GM04504 (cell line): ENCODE measurements at regions not wholly inside any gene's neighbourhood (a gene's known extent, or its start where the extent isn't known, plus 50 kb on each side); places are given as distances from the start of the nearest gene placed in this dataset.
A peak's percentile ranks its signal among the peaks of the same experiment; 100 is the strongest.

Experiments
- DNase-seq: peaks from one replicate; pipeline ENCODE4 v3.0.0-alpha.2; 2012; ENCODE audit warnings: low read depth

DNA sequence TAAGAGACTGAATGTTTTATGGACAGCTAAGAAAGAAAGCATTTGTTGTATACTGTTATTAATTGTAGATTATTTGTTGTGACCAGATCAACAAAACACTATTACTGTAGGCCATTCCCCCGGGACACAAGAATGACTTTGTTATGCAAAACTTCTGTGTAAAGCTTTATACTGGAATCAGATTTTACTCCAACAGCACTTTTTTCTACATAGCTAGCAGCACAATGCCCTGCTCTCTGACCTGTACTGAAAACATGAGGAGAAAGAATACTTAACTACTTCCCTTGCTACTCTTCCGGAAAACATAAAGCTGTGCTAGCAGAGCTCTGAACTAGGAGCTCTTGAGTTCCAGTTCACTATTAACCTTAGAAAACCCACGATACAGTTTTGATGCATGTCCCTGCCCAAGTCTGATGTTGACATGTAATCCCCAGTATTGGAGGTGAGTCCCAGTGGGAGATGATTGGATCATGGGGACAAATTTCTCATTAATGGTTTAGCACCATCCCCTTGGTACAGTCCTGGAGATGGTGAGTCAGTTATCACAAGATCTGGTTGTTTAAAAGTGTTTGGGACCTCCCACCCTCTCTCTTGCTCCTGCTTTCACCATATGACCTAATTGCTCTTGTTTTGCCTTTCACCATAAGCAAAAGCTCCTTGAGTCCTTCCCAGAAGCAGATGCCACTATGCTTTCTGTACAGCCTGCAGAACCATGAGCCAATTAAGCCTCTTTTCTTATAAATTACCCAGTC, 601.1 kb upstream of the PIK3C3 start:
- DNase-seq: no peak

DNA sequence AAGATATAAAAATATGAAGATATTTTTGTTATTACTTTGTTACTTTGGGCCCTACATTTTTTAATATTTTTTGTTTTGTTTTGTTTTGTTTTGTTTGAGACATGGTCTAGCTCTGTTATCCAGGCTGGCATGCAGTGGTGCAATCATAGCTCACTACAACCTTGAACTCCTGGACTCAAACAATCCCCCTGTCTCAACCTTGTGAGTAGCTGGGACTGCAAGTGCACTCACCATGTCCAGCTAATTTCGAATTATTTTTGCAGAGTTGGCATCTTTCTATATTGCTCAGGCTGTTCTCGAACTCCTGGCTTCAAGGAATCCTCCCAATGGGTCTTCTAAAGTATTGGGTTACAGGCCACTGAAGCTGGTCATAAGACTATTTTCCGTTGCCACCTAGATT, 603.6 kb upstream of the PIK3C3 start:
- no peak for DNase-seq

DNA sequence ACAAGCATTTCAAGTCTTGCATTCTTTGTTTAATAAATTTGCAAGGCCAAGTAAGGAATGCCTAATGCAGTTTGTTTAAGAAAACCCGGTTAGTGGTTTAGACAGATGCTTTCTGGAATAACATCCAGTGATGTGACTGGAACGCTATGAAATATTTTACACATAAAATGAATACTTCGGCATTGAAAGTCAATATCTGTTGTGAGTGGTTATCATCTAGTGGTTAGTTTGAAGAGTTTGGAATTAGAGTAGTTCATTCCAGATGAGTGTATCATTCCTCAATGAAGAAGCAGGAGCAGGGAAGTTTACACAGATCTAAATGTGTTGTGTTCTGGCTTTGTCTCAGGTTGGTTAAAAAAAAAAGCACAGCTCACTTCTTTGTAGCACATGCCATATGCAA, 608.0 kb upstream of the PIK3C3 start:
- DNase-seq: peak; percentile 41

DNA sequence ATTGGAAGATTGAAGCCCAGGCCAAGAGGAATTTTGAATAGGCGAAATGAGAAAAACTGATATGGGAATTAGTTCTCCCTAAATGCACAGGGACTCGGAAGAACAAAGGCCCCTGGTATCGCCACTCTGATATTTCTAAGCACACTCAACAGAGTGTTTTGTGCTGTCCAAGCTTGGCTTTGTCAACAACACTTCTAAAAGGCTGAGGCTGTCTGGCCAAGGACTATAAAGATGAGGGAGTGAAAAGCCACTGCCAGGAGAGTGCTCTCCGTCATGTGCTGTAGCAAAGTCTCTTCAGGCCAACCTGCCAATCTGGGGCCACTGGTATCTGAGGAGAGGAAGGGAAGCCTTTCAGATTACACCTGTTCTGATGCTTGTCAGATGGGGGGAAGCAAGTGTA, 611.2 kb upstream of the PIK3C3 start:
- DNase-seq: no peak

DNA sequence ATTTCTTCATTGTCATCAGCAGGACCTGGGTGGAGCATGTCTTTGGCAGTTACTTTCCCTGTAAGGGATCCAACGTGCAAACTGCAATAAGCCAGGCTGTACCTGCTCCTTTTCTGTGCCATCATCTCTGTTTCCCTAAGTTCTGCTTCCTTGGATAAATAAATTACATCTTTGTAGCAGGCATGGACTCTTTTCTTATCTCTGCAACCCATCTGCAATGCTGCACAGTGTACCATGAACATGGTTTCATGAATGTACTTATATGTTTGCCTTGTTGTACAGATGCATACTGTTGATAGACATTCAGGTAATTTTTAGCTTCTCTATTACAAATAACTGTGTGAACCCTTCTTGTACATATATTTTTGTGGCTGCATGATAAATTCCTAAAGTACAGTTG, 616.7 kb upstream of the PIK3C3 start:
- DNase-seq: no peak

DNA sequence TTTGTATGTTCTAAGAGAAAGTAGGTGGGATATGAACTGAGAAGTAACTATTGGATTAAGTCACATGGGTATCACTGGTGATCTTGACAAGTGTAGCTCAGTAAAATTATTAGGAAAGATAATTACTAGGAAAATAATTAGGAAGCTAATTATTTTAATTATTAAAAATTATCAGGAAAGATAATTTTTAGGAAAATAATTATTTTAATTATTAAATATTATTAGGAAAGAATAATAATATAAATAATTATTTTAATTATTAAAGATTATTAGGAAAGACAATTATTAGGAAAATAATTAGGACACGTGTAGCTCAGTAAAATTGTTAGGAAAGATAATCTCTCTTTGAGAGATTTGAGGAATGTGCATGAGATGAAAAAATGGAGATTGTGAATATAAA, 623.4 kb upstream of the PIK3C3 start:
- no peak for DNase-seq

DNA sequence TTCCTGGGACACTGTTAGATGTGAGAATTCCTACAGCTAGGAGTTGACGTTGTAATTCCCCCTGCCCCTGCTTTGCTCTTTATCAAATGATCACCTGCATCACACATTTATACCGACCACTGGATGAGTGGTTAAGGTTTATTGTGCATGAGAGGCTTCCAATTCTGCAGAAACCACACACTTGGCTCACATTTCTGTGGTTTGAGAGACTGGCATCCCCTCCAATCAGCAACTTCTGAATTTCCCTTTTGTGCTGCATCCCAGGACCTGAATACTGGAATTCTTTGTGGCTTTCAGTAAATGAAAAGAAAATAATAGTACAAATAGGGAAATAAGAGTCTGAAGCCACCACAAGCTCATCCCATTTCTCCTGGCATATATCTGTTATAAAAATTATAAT, 628.7 kb upstream of the PIK3C3 start:
- DNase-seq: peak; percentile 35

DNA sequence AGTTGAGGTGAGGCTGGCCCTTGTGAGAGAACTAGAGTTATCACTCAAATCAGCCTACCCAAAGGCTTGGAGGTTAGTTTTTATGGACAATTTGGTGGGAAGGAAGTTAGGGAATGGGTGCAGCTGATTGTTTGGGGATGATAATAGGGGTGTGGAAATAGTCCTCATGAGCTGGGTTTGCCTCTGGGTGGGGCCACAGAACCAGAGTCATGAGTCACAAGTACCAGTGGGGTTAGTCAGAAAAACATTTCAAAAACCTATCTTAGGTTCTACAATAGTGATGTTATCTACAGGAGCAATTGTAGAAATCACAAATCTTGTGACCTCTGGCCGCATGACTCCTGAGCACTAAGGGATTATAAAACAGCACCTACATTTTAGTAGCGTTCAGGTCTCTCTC, 630.1 kb upstream of the PIK3C3 start:
- no peak for DNase-seq

DNA sequence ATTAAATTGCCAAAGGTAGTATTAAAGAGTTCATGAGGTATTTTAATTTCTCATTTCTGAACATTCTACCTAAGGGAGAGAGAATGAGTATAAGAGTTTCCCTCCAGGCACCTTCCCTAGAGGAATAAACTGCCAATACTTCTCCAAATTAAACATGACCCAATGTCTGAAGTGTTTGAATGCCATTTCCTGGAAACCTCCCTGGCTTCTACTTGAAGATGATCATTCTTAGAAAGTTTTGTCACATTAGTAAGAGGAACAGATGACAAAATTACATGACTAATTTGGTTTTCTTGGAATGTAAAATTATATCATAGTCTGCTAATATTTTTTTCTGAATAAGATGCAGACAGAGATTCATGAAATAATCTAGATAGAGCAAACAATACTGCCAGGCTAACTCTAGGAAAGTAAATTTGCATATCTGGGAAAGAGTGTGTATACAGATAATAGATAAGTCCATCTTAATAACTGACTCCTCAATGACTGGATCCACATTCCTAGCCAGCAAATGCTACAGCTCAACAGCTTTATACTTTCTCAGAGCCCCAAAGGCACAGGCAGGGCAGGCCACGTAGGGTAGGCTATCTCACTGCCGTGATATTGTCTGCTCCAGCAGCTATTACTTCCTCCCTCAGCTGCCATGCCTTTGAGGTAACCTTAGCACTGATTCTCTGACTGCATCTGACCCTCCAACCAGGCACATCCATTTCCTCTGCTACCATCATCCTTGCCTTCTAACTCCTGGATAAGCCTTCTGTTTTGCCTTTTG, 630.8 kb upstream of the PIK3C3 start:
- no peak for DNase-seq

DNA sequence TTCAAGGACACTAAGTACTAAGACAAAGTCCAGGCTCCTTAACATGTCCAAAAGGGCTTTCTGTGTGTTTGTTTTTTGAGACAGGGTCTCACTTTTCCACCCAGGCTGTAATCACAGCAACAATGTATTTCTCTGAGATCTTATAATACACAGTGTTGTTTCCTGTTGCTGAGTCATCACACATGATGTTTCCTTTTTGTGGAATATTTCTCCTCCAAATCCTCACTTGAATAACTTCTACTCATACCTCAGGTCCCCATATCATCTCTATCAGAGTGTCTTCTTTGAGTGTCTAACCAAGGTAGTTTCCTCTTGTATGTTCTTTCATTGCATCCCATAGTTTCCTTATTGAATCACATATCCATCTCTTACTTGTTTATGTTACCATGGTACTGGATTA, 632.0 kb upstream of the PIK3C3 start:
- DNase-seq: no peak

DNA sequence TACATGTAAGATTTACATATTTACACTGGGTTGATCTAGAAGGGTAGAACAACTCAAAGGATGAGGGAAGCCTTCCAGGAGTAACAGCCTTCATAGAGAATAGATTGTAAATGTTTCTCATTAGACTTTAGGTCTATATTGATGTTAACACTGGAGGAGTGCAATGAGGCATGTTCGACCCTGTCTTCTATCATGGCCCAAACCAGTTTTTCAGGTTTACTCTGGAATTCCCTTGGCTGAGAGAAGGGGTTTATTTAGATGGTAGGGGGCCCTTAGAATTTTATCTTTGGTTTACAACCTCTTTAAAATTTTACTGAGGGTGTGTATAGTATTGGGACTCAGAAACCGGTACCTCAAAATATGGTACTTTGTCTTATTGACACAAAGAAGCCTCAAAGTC, 634.9 kb upstream of the PIK3C3 start:
- no peak for DNase-seq

DNA sequence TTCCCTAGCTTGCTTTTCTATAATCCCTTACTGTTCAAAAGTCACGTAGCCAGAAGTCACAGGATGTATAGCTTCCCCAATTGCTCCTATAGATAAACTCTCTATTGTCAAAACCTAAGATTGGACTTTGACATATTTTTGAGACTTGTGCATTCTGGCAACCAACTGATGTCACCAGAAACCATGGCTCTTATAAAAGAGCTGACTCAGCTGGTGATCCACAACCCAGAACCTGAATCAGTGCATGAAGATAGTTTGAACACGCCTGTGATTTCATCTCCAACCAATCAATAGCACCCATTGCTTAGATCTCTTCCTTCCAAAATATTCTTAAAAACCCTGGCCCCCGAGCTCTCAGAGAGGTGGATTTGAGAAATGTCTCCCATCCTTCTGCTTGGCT, 639.9 kb upstream of the PIK3C3 start:
- DNase-seq: no peak

DNA sequence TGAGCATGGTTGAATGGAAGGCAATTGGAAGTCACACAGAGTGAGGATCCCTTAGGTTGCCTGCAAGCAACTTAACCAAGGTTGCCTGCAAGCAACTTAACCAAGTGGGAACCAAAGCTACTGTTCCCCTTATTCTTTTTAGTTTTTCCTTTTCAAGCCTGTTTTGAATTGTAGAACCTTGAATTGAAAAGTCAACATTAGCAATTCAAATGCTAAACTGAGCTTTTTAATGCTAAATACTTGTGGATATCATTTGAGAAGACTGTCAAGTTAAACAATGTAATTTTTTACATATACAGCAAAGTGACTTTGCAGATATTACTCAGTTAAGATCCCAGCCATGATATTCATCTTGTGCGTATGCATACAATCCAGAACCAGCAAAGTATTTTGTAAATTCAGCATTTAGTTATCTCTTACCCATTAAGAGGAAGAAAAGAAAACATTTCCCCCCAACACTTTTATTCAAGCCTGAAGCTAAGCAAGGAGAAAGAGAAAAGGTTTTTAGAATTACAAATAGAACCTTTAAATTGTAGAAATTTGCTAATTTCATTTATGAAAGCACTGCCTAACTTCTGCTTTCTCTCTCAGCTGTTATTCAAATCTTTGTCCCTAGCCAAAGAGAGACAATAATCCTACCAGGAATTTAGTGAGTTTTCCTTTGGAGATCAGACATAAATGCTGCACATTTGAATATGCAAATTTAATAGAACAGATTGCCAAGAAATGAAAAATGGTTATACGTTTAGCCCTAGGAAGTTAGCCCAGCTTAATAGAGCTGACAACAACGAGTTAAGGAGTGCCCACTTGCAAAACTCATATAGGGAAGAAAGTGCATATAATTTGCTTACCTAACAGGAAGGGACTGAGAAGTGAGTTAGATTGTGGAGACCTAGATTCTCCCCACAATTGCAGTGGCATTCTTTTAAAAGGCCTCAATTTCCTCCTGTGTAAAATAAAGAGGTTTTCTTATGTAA, 643.2 kb upstream of the PIK3C3 start:
- no peak for DNase-seq

DNA sequence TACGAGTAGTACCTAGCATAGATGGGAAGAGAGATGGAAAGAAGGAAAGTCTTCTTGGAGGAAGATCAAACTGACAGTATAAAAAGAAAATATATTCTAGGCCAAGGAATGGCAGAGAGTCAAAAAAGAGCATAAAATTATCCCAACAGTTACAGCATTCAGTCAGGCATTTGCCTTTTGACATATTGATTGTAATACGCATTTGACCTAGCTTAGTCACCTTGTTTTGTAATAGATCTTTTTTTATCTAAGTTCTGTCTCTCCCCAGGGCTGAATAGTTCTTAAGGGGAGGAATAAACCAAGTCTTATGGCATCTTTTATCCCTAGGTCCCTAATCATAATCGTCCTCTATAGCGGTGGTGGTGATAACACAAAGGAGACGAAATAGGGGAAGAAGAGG, 657.3 kb upstream of the PIK3C3 start:
- DNase-seq: no peak

DNA sequence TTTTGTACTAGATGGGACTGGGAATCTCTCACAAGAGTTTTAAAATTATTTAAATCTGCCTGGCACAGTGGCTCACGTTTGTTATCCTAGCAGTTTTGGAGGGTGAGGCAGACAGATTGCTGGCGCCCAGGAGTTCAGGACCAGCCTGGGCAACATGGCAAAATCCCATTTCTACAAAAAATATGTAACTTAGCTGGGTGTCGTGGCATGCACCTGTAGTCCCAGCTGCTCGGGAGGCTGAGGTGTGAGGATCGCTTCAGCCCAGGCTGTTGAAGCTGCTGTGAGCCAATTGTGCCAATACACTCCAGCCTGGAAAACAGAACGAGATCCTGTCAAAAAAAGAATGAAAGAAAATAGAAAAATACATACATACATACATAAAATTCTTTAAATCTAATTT, 685.7 kb upstream of the PIK3C3 start:
- DNase-seq: no peak

DNA sequence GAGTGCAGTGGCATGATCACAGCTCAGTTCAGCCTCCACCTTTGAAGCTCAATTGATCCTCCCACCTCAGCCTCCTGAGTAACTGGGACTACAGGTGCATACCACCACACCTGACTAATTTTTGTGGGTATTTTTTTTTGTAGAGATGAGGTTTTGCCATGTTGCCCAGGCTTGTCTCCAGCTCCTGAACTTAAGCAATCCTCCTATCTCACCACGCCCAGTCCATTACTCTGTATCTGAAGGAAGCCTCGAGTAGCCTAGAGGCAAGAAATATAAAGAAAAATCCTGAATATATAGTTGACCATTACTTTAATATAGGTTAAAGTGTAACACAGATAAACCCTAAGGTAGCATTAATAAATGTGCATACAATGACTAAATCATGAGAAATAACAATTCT, 686.8 kb upstream of the PIK3C3 start:
- no peak for DNase-seq

DNA sequence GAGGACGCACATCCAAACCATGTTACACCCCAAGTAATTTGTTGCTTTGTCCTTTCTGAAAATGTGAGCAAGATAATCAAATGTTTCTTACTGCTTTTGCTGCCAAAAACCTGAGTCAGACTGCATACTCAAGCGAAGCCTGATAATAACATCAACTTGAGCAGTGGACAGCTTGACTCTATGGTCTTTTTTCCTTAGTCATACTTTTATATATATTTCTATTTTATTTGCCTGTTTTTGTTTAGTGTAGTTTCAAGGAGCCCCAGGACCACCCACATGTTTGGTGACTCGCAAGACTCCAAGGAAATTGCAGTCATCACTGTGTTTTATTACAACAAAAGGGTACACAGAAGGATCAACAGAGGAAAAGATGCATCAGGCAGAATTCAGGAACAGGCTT, 688.4 kb upstream of the PIK3C3 start:
- no peak for DNase-seq

DNA sequence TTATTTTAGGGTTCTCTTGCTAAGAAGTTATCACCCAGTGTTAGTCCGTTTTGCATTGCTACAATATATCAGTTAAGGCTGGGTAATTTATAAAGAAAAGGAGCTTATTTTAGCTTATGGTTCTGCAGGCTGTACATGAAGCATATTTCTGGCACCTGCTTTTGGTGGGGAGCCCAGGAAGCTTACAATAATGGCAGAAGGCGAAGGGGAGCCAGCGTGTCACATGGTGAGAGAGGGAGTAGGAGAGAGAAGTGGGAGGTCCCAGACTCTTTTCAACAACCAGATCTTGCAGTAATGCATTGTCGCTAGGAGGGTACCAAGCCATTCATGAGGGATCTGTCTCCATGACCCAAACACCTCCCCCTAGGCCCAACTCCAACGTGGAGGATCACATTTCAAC, 688.8 kb upstream of the PIK3C3 start:
- DNase-seq: no peak

DNA sequence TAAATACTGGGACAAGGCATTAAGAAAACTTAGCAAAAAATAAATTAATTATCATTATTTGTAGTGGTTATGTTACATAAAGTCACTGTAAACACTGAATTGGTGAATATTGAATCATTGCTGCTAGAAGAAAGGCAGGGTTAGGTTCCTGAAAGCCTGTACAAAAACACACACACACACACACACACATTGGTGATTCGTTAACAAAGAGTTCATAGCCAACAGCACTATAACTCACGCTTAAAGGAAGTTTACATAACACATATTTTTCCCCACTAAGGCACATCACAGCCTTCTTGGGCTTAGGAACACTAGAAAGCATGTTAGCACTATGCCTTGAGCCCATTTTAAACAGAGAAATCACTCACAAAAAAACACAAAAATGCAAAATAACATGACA, 690.0 kb upstream of the PIK3C3 start:
- DNase-seq: no peak

DNA sequence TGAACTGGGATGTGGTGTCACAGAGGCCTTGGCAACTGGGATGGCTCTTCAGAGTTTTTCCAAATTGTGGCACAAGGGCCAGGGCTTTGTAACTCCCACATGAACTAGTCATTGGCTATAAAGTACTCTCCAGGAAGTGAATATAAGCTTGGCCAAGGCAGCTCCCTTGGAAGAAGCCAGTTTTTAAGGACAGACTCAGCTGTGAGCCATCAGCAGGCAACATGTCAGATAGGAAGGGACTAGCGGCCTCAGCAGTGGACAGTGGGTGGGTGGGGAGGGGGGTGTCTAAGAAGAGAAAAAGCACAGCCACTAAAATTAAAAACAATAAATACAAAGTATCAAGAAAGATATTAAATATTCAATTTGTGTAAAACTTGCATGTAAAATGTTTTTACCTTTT, 691.1 kb upstream of the PIK3C3 start:
- no peak for DNase-seq

DNA sequence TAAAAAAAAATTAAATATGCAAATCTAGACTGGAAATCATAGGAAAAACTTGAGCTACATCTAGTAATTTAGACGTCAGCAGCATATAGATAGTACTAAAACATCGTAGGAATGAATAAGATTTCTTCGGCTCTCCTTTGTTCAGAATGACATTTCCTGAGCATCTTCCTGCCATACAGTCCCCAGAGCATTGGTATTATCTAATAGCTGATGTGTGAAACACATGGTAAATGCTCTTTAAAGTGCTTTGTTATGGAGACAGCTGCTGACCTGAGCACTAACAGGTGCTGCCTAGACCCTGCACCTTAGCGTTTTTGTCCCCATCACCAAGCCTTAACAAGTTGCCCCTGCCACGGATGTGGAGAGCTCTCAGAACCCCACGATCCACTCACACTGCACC, 692.3 kb upstream of the PIK3C3 start:
- no peak for DNase-seq

DNA sequence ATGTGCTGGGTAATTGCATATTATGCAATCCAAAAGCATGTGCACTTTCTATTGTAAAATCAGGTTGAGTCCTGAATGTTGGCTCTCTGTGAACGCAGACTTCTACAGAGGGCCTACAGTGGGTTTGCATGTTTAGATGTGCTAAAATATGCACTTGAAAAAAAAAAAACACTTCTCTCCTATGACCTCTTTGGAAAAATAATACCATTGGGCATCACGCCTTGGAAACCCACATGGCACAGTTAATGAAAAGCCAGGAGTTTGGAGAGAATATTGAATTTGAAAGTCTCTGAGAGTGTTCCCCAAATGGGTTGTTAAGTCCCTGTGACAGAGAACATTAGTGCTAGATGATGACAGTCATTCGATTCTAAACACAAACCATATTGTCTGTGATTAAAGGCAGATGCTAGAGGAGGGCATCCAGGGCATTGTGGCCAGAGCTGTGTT, 710.4 kb upstream of the PIK3C3 start:
- no peak for DNase-seq

DNA sequence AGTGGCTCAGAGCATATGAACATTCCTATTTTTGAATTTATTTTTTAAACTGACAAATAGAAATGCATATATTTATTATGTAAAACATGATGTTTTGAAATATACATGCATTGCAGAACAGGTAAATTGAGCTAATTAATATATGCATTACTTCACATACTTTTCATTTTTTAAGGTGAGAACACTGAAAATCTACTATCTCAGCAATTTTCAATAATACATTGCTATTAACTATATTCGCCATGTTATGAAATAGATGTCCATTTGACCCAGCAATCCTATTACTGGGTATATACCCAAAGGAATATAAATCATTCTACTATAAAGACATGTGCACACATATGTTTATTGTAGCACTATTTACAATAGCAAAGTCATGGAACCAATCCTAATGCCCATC, 717.7 kb upstream of the PIK3C3 start:
- DNase-seq: no peak
